Neural cell (in vitro differentiated cells): ENCODE measurements at regions not wholly inside any gene's neighbourhood (a gene's known extent, or its start where the extent isn't known, plus 50 kb on each side); places are given as distances from the start of the nearest gene placed in this dataset.

Experiments used
- H2AFZ ChIP-seq: fragments of 200-600, 300-800 bp; sonication (generic), shearing (Covaris generic); 2 replicates; pipeline ENCODE4 v1.6.0; 2014; ENCODE audit warnings: low read depth, mild to moderate bottlenecking, antibody characterized with exemption, low read length, moderate library complexity
- H3F3A ChIP-seq: fragments of 200-600 bp; shearing (Covaris generic); 2 replicates; pipeline ENCODE4 v1.6.1; 2016; ENCODE audit warnings: mild to moderate bottlenecking, moderate library complexity, mixed read lengths, antibody characterized with exemption, low read length; ENCODE audit not compliant: insufficient read depth, poor library complexity, severe bottlenecking
- H3K27ac ChIP-seq: fragments of 200-600, 300-800 bp; sonication (generic), shearing (Covaris generic); 2 replicates; pipeline ENCODE4 v1.5.1; 2014; ENCODE audit warnings: mild to moderate bottlenecking, low read length, moderate library complexity
- H3K27me3 ChIP-seq: fragments of 300-800, 200-600 bp; sonication (generic), shearing (Covaris generic); 2 replicates; pipeline ENCODE4 v1.6.0; 2014; ENCODE audit warnings: mild to moderate bottlenecking, low read depth, low read length, moderate library complexity; ENCODE audit not compliant: insufficient read depth
- H3K36me3 ChIP-seq: fragments of 300-800, 200-600 bp; sonication (generic), shearing (Covaris generic); 2 replicates; pipeline ENCODE4 v1.5.1; 2014; ENCODE audit warnings: mild to moderate bottlenecking, antibody characterized with exemption, low read length, moderate library complexity; ENCODE audit not compliant: insufficient read depth
- H3K4me2 ChIP-seq: fragments of 300-800, 200-600 bp; sonication (generic), shearing (Covaris generic); 2 replicates; pipeline ENCODE4 v1.6.0; 2014; ENCODE audit warnings: mild to moderate bottlenecking, low read length
- H3K4me3 ChIP-seq: fragments of 300-800, 200-600 bp; sonication (generic), shearing (Covaris generic); 2 replicates; pipeline ENCODE4 v1.5.1; 2014; ENCODE audit warnings: mild to moderate bottlenecking, low read length, moderate library complexity
- H3K79me2 ChIP-seq: fragments of 200-600 bp; shearing (Covaris generic); replicated peaks from 2 replicates; pipeline ENCODE4 v1.6.0; 2014; ENCODE audit warnings: mild to moderate bottlenecking, low read length, moderate library complexity; ENCODE audit not compliant: insufficient read depth
- H3K9ac ChIP-seq: fragments of 300-800, 200-600 bp; sonication (generic), shearing (Covaris generic); 2 replicates; pipeline ENCODE4 v1.6.1; 2016; ENCODE audit warnings: mild to moderate bottlenecking, low read length, mixed read lengths
- H3K9me2 ChIP-seq: fragments of 200-600 bp; shearing (Covaris generic); 2 replicates; pipeline ENCODE4 v1.6.1; 2016; ENCODE audit warnings: mild to moderate bottlenecking, low read length, mixed read lengths; ENCODE audit not compliant: insufficient read depth
- H3K9me3 ChIP-seq: fragments of 200-600, 300-800 bp; sonication (generic), shearing (Covaris generic); 2 replicates; pipeline ENCODE4 v1.6.1; 2016; ENCODE audit warnings: mild to moderate bottlenecking, mixed run types, low read length, moderate library complexity, mixed read lengths
- H4K20me1 ChIP-seq: fragments of 200-600 bp; shearing (Covaris generic); 2 replicates; pipeline ENCODE4 v1.6.1; 2016; ENCODE audit warnings: mild to moderate bottlenecking, mixed run types; ENCODE audit not compliant: insufficient read depth
- CTCF ChIP-seq: fragments of 450-650 bp; IDR thresholded peaks from 2 replicates; pipeline ENCODE4 v1.5.1; 2014; ENCODE audit warnings: antibody characterized with exemption, mild to moderate bottlenecking, moderate library complexity; ENCODE audit not compliant: poor library complexity, severe bottlenecking
- EP300 ChIP-seq: fragments of 450-650 bp; conservative IDR thresholded peaks from 2 replicates; pipeline ENCODE4 v1.6.1; 2014; ENCODE audit warnings: antibody characterized with exemption, mild to moderate bottlenecking, moderate library complexity; ENCODE audit not compliant: poor library complexity, severe bottlenecking
- EZH2 ChIP-seq: fragments of 200-600, 300-800 bp; shearing (Covaris generic), sonication (generic); IDR thresholded peaks from 2 replicates; pipeline ENCODE4 v1.6.1; 2014; ENCODE audit warnings: antibody characterized with exemption, low read length, borderline replicate concordance, mild to moderate bottlenecking; ENCODE audit not compliant: insufficient read depth, poor library complexity, severe bottlenecking
- MXI1 ChIP-seq: fragments of 450-650 bp; conservative IDR thresholded peaks from 2 replicates; pipeline ENCODE4 v1.6.1; 2014; ENCODE audit warnings: antibody characterized with exemption, mild to moderate bottlenecking; ENCODE audit not compliant: poor library complexity, severe bottlenecking
- POLR2AphosphoS5 ChIP-seq: IDR thresholded peaks from 2 replicates; pipeline ENCODE4 v1.6.1; 2012
- RAD21 ChIP-seq: fragments of 450-650 bp; conservative IDR thresholded peaks from 2 replicates; pipeline ENCODE4 v1.6.1; 2014; ENCODE audit warnings: antibody characterized with exemption, mild to moderate bottlenecking, moderate library complexity
- REST ChIP-seq: IDR thresholded peaks from 2 replicates; pipeline ENCODE4 v1.6.1; 2012; ENCODE audit warnings: borderline replicate concordance
- SMC3 ChIP-seq: fragments of 450-650 bp; conservative IDR thresholded peaks from 2 replicates; pipeline ENCODE4 v1.6.1; 2014; ENCODE audit warnings: antibody characterized with exemption, mild to moderate bottlenecking, moderate library complexity; ENCODE audit not compliant: poor library complexity
- TAF1 ChIP-seq: IDR thresholded peaks from 2 replicates; pipeline ENCODE4 v1.6.1; 2012; ENCODE audit warnings: low read depth

GRCh38 chr18:51273437-51273836, 76.0 kb upstream of the MEX3C start:
- Histone ChIP-seq H4K20me1 (no peaks in the 10 kb centered on the region), H3K36me3 (no peaks in the 10 kb centered on the region), H3K4me3 (no peak overlapping the region)

GRCh38 chr18:51275712-51276476, 78.4 kb upstream of the MEX3C start:
- H3K4me3 ChIP-seq, result no peak overlapping the region
- H3K9me2 ChIP-seq, result no peaks in the 10 kb centered on the region
- no peaks in the 10 kb centered on the region for H3F3A ChIP-seq
- no peak overlapping the region for H2AFZ ChIP-seq
- H3K9ac ChIP-seq, result no peak overlapping the region
- no peaks in the 10 kb centered on the region for H4K20me1 ChIP-seq
- no peak overlapping the region for H3K4me2 ChIP-seq
- no peak for TF ChIP-seq EZH2
- TF ChIP-seq MXI1, result no peak
- no peak for TF ChIP-seq TAF1
- TF ChIP-seq POLR2AphosphoS5, result no peak
- TF ChIP-seq SMC3, result no peak
- no peak for TF ChIP-seq CTCF
- no peak for TF ChIP-seq RAD21
- TF ChIP-seq EP300, result no peak
- H3K27ac ChIP-seq, result no peak overlapping the region
- H3K9me3 ChIP-seq, result no peaks in the 10 kb centered on the region
- no peaks in the 10 kb centered on the region for H3K36me3 ChIP-seq
- H3K27me3 ChIP-seq, result no peaks in the 10 kb centered on the region
- no peaks in the 10 kb centered on the region for H3K79me2 ChIP-seq

More at GRCh38 chr18:51273437-51273836, 76.0 kb upstream of the MEX3C start:
- H3K4me2 ChIP-seq, result no peak overlapping the region
- no peak overlapping the region for H3K27ac ChIP-seq
- no peaks in the 10 kb centered on the region for H3F3A ChIP-seq
- H2AFZ ChIP-seq, result no peak overlapping the region
- no peaks in the 10 kb centered on the region for H3K27me3 ChIP-seq
- TF ChIP-seq POLR2AphosphoS5 (no peak), MXI1 (no peak), RAD21 (no peak), SMC3 (no peak), EZH2 (no peak), REST (no peak), CTCF (no peak), TAF1 (no peak), EP300 (no peak)
- H3K9me2 ChIP-seq, result no peaks in the 10 kb centered on the region
- no peak overlapping the region for H3K9ac ChIP-seq
- no peaks in the 10 kb centered on the region for H3K79me2 ChIP-seq
- H3K9me3 ChIP-seq, result no peaks in the 10 kb centered on the region
